Eye (tissue), 1 donor: ENCODE measurements at regions not wholly inside any gene's neighbourhood (a gene's known extent, or its start where the extent isn't known, plus 50 kb on each side); places are given as distances from the start of the nearest gene placed in this dataset.

Source experiments
- DNase-seq: peaks from one replicate; pipeline ENCODE4 v3.0.0-alpha.2; 2015

DNA sequence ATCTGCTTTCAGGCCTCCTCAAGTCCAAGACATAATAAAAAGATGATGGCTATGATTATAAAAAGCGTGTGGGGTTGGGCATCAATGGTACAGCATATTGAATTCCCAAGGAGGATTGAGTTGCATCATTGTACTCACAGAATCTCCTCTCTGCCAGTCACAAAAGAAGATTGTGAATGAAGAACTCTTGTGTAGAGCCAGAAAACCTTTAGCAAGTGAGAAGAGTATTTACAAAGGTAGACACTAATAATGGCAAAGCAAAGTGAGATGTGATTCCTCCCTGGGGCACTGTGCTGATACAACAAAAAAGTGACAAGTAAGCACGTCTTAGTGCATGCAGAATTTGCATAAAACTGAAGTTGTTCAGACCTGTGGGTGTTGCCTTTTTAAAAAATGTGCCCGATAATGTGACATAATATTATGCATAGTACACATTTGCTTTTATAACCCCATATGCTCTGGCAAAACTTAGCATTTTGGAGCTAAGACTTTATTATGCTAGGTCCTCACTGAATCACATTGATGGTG lies 291.2 kb upstream of the TBC1D5 start:
- no peak for DNase-seq

DNA sequence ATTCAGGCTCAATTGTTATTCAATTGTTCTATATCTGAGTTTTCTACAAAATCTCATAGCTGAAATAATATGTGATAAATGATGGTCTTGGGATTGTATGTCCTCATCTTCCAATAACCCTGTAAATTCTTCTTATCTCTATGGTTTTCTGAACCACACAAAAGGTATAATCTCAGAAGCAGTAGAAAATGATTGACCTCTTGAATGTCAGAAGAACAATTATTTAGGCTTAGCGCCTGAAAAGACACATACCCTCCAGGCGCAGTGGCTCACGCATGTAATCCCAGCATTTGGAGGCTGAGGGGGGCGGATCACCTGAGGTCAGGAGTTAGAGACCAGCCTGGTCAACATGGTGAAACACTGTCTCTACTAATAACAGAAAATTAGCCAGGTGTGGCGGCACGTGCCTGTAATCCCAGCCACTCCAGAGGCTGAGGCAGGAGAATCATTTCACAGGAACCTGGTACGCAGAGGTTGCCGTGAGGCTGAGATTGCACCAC lies 288.0 kb upstream of the TBC1D5 start:
- DNase-seq: no peak

- no peak for DNase-seq
Measured at GRCh38 chr3:18027161-18027939, 284.9 kb upstream of the TBC1D5 start.

- DNase-seq: no peak
Measured at GRCh38 chr3:18024715-18025114, 282.3 kb upstream of the TBC1D5 start.

GRCh38 chr3:18019161-18019495 lies 276.7 kb upstream of the TBC1D5 start:
- no peak for DNase-seq

DNA sequence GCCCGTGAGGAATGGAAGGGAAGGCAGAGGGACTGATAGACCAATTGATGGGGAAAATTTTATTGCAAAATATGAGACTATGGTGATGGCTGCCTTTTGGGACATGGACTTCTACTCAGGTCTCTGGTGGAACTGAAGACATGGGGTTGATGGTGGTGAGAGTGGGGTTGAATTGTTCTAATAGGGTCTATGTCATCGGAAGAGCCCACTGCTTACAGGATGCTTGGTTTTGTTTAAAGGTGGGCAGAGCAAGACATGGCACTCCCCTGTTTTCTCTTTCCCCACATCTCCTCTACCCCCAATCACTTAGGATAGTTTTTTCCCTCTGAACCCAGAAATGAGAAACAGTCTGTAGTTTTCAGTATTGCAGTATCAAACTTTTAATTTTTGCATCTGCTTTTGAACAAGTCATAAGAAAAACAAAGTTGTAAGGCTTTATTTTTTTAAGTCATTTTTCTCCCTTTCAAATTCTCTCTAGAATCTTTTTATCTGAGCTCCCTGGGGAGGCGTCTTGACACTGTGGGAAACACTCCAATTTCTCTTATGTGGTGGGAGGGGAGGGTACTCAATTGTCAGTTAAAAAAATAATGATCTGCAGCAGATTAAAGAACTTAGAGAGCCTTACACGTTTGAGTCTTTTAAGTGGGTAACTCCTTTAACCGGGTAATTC lies 276.2 kb upstream of the TBC1D5 start:
- no peak for DNase-seq

DNA sequence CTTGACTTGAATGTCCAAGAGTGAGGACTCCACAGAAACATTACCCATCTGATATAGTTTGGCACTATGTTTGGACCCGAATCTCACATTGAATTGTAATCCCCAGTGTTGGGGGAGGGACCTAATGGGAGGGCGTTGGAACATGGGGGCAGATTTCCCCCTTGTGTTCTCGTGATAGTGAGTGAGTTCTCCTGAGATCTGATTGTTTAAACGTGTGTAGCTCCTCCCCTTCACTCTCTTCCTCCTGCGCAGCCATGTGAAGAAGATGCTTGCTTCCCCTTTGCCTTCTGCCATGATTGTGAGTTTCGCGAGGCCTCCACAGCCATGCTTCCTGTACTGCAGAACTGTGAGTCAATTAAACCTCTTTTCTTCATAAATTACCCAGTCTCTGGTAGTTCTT lies 273.9 kb upstream of the TBC1D5 start:
- no peak for DNase-seq

- no peak for DNase-seq
Measured at GRCh38 chr3:18012933-18013332, 270.5 kb upstream of the TBC1D5 start.

DNA sequence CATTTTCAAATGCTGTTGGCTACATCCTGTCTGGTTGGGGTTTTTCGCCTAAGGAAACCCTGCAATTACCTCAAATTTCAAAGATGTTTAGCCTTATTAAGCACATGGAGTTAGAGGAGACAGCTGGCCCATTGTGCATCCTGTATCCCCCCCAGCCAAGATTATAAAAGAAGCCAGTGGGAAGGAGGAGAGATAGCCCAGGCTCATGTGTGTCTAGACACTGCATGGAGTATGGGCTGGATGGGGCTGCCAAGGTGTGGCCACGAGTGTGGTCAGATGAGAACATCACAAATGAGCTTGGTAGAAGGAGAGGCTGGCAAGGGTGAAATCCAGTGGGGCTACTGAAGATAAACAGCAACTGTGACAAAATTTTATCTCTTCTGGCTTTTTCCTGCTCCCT lies 270.0 kb upstream of the TBC1D5 start:
- DNase-seq: no peak

DNA sequence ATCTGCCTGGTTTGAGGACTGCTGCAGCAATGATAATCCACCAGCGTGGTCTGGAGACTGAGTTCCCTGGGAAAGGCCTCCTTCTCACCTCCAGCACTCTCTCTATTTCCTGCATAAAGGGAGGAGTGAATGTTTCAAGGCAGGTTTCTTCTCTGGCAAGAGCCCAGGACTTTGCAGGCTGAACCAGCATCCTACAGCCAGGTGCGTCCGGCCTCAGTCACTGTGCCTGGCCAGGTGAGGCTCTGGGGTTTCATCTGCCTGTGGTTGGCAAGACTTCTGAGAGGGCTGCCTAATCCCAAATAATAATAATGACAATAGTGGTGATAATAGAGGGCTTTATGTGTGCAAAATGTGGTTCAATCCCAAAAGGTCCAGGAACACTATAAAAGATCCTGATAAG lies 269.0 kb upstream of the TBC1D5 start:
- no peak for DNase-seq

- no peak for DNase-seq
Measured at GRCh38 chr3:18010001-18010400, 267.6 kb upstream of the TBC1D5 start.

GRCh38 chr3:18008706-18009368 lies 266.4 kb upstream of the TBC1D5 start:
- no peak for DNase-seq

DNA sequence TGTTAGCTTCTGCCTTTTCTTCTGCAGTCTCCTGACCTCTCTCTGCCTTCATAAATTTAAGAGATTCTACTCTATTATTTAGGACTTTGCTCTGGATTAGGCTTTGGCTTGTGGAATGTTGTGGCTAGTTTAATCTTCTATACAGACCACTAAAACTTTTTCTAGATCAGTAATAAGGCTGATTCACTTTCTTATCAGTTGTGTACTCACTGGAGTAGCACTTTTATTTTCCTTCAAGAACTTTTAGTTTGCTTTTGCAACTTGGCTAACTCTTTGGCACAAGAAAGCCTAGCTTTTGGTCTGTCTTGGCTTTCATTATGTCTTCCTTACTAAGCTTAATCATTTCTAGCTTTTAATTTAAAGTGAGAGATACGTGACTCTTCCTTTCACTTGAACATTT lies 265.5 kb upstream of the TBC1D5 start:
- DNase-seq: no peak

- DNase-seq: no peak
Measured at GRCh38 chr3:17995769-17996168, 253.3 kb upstream of the TBC1D5 start.

GRCh38 chr3:17994167-17994566 lies 251.7 kb upstream of the TBC1D5 start:
- DNase-seq: no peak

GRCh38 chr3:17990390-17990789 lies 248.0 kb upstream of the TBC1D5 start:
- DNase-seq: no peak

DNA sequence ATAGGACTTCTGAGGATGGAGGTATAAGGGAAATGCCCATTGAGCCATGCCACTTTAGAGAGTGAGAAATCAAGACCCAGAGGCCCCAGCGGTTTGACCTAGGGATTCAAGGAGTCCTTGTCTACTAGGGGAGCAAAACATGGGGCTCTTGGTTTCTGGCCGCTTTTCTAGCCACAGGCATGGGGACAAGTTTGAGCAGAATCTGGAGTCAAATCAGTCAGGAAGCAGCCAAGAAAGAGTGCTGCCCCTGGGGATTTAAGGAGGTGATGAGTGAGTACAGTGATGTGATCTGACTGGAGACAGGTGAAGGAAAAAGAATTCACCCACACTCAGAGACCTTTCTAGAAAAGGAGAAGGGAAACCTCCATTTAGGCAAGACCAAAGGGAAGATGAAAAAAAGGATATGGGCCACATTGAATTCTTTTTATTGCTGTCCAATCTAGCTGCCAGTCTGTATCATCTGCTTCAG lies 244.0 kb upstream of the TBC1D5 start:
- peak; percentile 27 for DNase-seq

GRCh38 chr3:17985658-17986347 lies 243.4 kb upstream of the TBC1D5 start:
- DNase-seq: no peak

DNA sequence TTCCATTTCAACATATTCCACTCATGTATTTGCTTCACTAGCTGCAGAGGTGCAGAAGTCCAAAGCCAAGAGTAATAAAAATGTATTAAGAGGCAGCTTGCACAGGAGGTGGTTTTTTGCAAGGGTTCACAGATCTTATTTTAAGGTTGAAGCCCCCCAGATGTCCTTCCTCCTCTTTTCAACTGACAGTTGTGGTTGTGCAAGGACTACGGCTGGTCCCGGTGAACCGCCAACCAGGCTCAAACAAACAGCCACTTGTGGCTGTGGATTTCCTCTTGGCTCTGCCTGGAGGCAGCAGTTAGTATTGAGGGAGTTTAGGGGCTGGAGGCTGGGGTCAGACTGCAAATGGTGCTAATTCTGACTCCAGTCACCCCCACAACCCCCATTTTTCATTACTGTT lies 240.7 kb upstream of the TBC1D5 start:
- no peak for DNase-seq

DNA sequence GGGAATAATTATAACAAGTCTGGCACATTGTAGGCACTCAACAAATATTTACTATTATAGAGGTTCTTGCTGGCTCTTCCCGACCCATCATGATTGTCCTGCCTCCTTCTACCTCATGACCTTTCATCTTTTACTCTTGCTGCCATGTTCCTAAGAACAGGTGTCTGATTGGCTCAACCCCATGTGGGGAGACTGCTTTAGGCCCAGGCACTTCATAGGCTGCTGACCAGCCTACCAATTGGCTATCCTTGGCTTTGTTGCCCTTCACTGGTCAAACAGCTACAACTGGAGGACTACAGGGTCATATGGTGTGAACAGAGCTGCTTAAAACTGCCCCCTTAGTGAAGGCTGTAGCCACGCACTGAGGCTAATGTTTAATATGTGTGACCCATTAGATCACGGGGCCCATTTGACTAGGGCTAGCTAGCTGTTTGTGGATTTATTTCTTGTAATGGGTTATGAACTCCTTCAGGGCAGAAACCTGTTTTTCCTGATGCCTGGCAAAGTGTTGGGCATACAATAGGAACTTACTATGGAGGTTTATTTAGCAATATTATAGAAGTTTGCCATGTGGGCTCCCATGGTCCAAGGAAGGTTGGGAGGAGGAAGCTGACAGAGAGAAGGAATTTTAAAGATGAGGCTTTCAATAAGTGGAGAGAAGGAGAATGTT lies 239.9 kb upstream of the TBC1D5 start:
- DNase-seq: no peak

GRCh38 chr3:17980863-17981262 lies 238.4 kb upstream of the TBC1D5 start:
- DNase-seq: no peak

DNA sequence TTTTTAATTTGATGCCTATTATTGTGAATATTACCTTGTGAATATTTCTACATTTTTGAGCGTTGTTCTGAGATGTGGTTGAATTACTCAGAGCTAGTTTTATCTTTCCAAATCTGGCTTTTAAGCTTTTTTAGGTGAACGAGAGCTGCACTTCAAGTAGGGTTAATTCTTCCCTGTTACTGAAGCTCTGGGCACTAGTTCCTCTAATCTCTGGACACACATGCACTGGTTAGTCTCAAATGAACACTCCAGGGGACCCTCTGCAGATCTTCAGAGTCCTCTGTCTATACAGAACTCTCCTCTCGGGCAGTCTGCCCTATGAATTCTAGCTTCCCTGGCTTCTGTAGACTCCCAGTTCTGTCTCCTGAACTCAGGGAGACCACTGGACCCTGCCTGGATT lies 237.5 kb upstream of the TBC1D5 start:
- no peak for DNase-seq

DNA sequence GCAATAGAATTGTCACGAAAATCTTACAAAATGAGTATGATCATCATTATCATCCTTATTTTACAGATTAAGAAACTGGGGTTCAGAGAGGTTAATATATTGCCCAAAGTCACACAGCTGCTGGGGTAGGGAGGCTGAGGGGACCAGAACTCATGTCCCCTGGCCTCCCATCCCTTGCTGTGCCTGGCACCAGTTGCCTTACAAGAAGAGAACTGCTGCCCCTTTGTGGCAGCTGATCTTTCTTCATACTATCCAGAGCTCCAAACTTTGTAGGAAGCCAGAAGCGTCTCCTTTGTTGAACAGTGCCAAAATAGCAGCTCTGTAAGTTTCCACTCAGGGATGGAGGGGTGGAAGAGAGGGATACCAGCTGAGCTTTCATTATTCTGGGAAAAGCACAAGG lies 236.8 kb upstream of the TBC1D5 start:
- DNase-seq: no peak
